IMR-90 (cell line): ENCODE measurements at regions not wholly inside any gene's neighbourhood (a gene's known extent, or its start where the extent isn't known, plus 50 kb on each side); places are given as distances from the start of the nearest gene placed in this dataset.

Experiments used
- ATAC-seq: fragments of 200-7000 bp; cut with Tn5 transposase; 2 replicates; pipeline ENCODE4 v1.9.1; 2020; ENCODE audit warnings: low read depth, mild to moderate bottlenecking, moderate library complexity
- BruUV-seq: library from RNA; stranded (reverse); fragments of 400-500 nt; replicated peaks from 2 replicates; lab custom pipeline; 2021; lab: Mats Ljungman, UMichigan
- CTCF ChIA-PET: fragments of 300-600 bp; formaldehyde crosslinking; extraction: SDS; loops from one replicate; lab custom pipeline; 2021; ENCODE audit warnings: antibody characterized with exemption; lab: Yijun Ruan, JAX
- POLR2A ChIA-PET: fragments of 300-600 bp; sonication (Branson Sonifier 250); formaldehyde crosslinking; loops from one replicate; lab custom pipeline; 2022; ENCODE audit warnings: antibody characterized with exemption; ENCODE audit not compliant: unreplicated experiment; lab: Charles Lee
- DNase-seq: peaks from one replicate; pipeline ENCODE4 v3.0.0; 2013
- H2AFZ ChIP-seq: replicated peaks from 2 replicates; pipeline ENCODE3; 2013; ENCODE audit warnings: low read length, mild to moderate bottlenecking; ENCODE audit not compliant: poor library complexity
- H2AK5ac ChIP-seq: 2 replicates; pipeline ENCODE4 v1.6.1; 2013; ENCODE audit warnings: low read depth, low read length, inconsistent platforms
- H2AK9ac ChIP-seq: replicated peaks from 2 replicates; pipeline ENCODE3; 2013; ENCODE audit warnings: mild to moderate bottlenecking, low read depth, low read length, moderate library complexity; ENCODE audit not compliant: poor library complexity
- H2BK120ac ChIP-seq: 2 replicates; pipeline ENCODE4 v1.6.1; 2013; ENCODE audit warnings: low read depth, low read length, inconsistent platforms
- H2BK15ac ChIP-seq: 3 replicates; pipeline ENCODE4 v1.6.1; 2013; ENCODE audit warnings: low read depth, low read length, inconsistent platforms
- H2BK20ac ChIP-seq: 2 replicates; pipeline ENCODE4 v1.6.1; 2013; ENCODE audit warnings: low read depth, mild to moderate bottlenecking, inconsistent platforms, low read length, moderate library complexity
- H2BK5ac ChIP-seq: 2 replicates; pipeline ENCODE4 v1.6.1; 2013; ENCODE audit warnings: mild to moderate bottlenecking, low read depth, low read length, inconsistent platforms; ENCODE audit not compliant: poor library complexity, severe bottlenecking
- H3K14ac ChIP-seq: replicated peaks from 2 replicates; pipeline ENCODE4 v1.6.1; 2013; ENCODE audit warnings: low read depth, low read length, inconsistent platforms
- H3K18ac ChIP-seq: 2 replicates; pipeline ENCODE4 v1.6.1; 2013; ENCODE audit warnings: low read depth, low read length, control low read depth
- H3K23ac ChIP-seq: 2 replicates; pipeline ENCODE4 v1.6.1; 2013; ENCODE audit warnings: low read depth, low read length, inconsistent platforms
- H3K27ac ChIP-seq: 2 replicates; pipeline ENCODE4 v1.5.1; 2013; ENCODE audit warnings: mild to moderate bottlenecking, control low read depth, low read length; ENCODE audit not compliant: insufficient read depth
- H3K27me3 ChIP-seq: 2 replicates; pipeline ENCODE4 v1.6.1; 2013; ENCODE audit warnings: low read length; ENCODE audit not compliant: control insufficient read depth, insufficient read depth
- H3K36me3 ChIP-seq: 2 replicates; pipeline ENCODE4 v1.6.1; 2013; ENCODE audit warnings: low read length, mixed read lengths; ENCODE audit not compliant: control insufficient read depth, insufficient read depth
- H3K4ac ChIP-seq: 2 replicates; pipeline ENCODE4 v1.6.1; 2013; ENCODE audit warnings: low read depth, low read length, inconsistent platforms
- H3K4me1 ChIP-seq: 2 replicates; pipeline ENCODE4 v1.6.1; 2013; ENCODE audit warnings: low read length, mixed read lengths; ENCODE audit not compliant: control insufficient read depth, insufficient read depth
- H3K4me2 ChIP-seq: 2 replicates; pipeline ENCODE4 v1.6.1; 2013; ENCODE audit warnings: low read depth, mild to moderate bottlenecking, control low read depth, low read length, moderate library complexity
- H3K4me3 ChIP-seq: 2 replicates; pipeline ENCODE4 v1.5.1; 2013; ENCODE audit warnings: low read depth, mild to moderate bottlenecking, control low read depth, low read length, moderate library complexity; ENCODE audit not compliant: insufficient read depth
- H3K56ac ChIP-seq: 2 replicates; pipeline ENCODE4 v1.6.1; 2013; ENCODE audit warnings: low read length, inconsistent platforms; ENCODE audit not compliant: insufficient read depth; ENCODE audit errors: extremely low read depth
- H3K79me1 ChIP-seq, 2 experiments: 2 replicates each; pipeline ENCODE4 v1.6.1; 2013; ENCODE audit warnings: low read length in 2 of 2, inconsistent platforms in 1 of 2, low read depth in 1 of 2
- H3K9ac ChIP-seq: 2 replicates; pipeline ENCODE4 v1.6.1; 2013; ENCODE audit warnings: low read depth, low read length, control low read depth
- H3K9me1 ChIP-seq: 2 replicates; pipeline ENCODE4 v1.6.1; 2013; ENCODE audit warnings: low read length, inconsistent platforms; ENCODE audit not compliant: insufficient read depth
- H3K9me3 ChIP-seq: 2 replicates; pipeline ENCODE4 v1.6.1; 2013; ENCODE audit warnings: low read length; ENCODE audit not compliant: control insufficient read depth, insufficient read depth
- H4K20me1 ChIP-seq: 2 replicates; pipeline ENCODE4 v1.6.1; 2013; ENCODE audit warnings: low read length, inconsistent platforms; ENCODE audit not compliant: insufficient read depth
- H4K5ac ChIP-seq: 2 replicates; pipeline ENCODE4 v1.6.1; 2013; ENCODE audit warnings: mild to moderate bottlenecking, low read depth, low read length, control low read depth
- H4K8ac ChIP-seq, 2 experiments: 2 replicates each; pipeline ENCODE4 v1.6.1; 2013; ENCODE audit warnings: low read depth in 2 of 2, low read length in 2 of 2, control low read depth in 1 of 2, inconsistent platforms in 1 of 2
- H4K91ac ChIP-seq: 2 replicates; pipeline ENCODE4 v1.6.1; 2013; ENCODE audit warnings: low read depth, low read length, inconsistent platforms; ENCODE audit not compliant: insufficient read depth
- CEBPB ChIP-seq: IDR thresholded peaks from 2 replicates; pipeline ENCODE4 v1.6.1; 2012; ENCODE audit warnings: low read depth, low read length, improper control_type of control experiment
- CHD1 ChIP-seq: IDR thresholded peaks from 2 replicates; pipeline ENCODE4 v1.6.1; 2012; ENCODE audit warnings: low read depth, low read length, improper control_type of control experiment
- RCOR1 ChIP-seq: IDR thresholded peaks from 2 replicates; pipeline ENCODE4 v1.6.1; 2012; ENCODE audit warnings: mild to moderate bottlenecking, low read length, improper control_type of control experiment; ENCODE audit not compliant: insufficient replicate concordance
- SMC3 ChIP-seq: fragments of 150-350 bp; IDR thresholded peaks from 2 replicates; pipeline ENCODE4 v1.6.1; 2016; ENCODE audit warnings: low read depth, mild to moderate bottlenecking, antibody characterized with exemption, low read length, moderate library complexity
- WGBS, 2 experiments: methylation state at CpG; one replicate each; pipeline versions ENCODE4 v1.1.5 to v1.1.7; 2013; ENCODE audit warnings: missing lambda C conversion rate in 2 of 2; ENCODE audit not compliant: insufficient read length in 1 of 2; ENCODE audit errors: extremely low coverage in 2 of 2; 5-methylcytosine and 5-hydroxymethylcytosine counted together
- dilution Hi-C: fragments of 300-500 bp; cut with HindIII; formaldehyde crosslinking; loops from one replicate; pipeline ENCODE4 v1.14.3; 2018; ENCODE audit warnings: low sequenced_read_pairs; ENCODE audit not compliant: unreplicated experiment
- in situ Hi-C: fragments of 300-500 bp; cut with MboI; formaldehyde crosslinking; loops from 3 replicates; pipeline ENCODE4 v1.14.3; 2019; ENCODE audit warnings: low sequenced_read_pairs, inconsistent platforms, mixed read lengths
- intact Hi-C: fragments of 100-400 bp; cut with micrococcal nuclease; formaldehyde crosslinking; loops from 2 replicates; pipeline ENCODE4 v1.10.0; 2022
- TF ChIP-seq, protein P1 (sequence below): fragments of 150-350 bp; IDR thresholded peaks from 2 replicates; pipeline ENCODE4 v1.6.1; 2016; ENCODE audit warnings: low read depth, mild to moderate bottlenecking, low read length, moderate library complexity, borderline replicate concordance

DNA sequence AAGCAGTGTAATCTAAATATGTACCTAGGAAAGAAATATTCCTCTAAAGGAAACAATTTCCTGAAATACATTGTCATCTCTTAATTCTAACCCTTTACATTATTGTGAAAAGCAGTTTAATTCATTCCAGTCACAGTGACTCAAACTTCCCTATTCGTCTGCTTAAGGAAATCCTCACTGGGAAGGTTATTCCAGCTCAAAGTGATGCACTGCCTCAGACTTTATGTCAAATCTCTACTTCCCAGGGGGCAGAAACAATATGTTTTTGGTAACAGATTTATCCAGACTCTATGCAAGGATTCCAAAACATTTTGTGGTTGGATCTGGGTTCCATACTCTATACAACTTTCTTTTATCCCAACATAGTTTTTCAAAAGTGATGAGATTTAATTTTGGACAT lies 145.2 kb downstream of the NTMT2 start:
- ATAC-seq, result no peak
- Histone ChIP-seq H2BK15ac (no peak overlapping the region), H3K56ac (no peak overlapping the region), H4K20me1 (no peaks in the 10 kb centered on the region), H3K36me3 (no peaks in the 10 kb centered on the region), H2BK20ac (no peak overlapping the region), H2BK120ac (no peak overlapping the region), H2AK5ac (no peak overlapping the region), H2AK9ac (no peak overlapping the region), H4K5ac (no peak overlapping the region), H3K9me1 (no peaks in the 10 kb centered on the region), H4K8ac (no peak overlapping the region), H3K9ac (no peak overlapping the region), H3K23ac (no peak overlapping the region), H3K79me1 (no peaks in the 10 kb centered on the region), H3K27me3 (no peaks in the 10 kb centered on the region), H3K4ac (no peak overlapping the region), H3K9me3 (no peaks in the 10 kb centered on the region), H4K91ac (no peak overlapping the region), H3K4me1 (0 out of 2 replicates have a peak, but pooled peaks cover 1% of the 10 kb centered on the region), H2BK5ac (no peak overlapping the region), H3K18ac (no peak overlapping the region), H3K14ac (no peak overlapping the region), H2AFZ (no peak overlapping the region), H3K4me3 (no peak overlapping the region), H3K4me2 (no peak overlapping the region), H3K27ac (no peak overlapping the region)
- intact Hi-C loops (no loop called here), dilution Hi-C loops (no loop called here), in situ Hi-C loops (no loop called here)
- TF ChIP-seq CEBPB (no peak), CHD1 (no peak), SMC3 (no peak), RCOR1 (no peak)
- TF ChIP-seq, protein P1, sequence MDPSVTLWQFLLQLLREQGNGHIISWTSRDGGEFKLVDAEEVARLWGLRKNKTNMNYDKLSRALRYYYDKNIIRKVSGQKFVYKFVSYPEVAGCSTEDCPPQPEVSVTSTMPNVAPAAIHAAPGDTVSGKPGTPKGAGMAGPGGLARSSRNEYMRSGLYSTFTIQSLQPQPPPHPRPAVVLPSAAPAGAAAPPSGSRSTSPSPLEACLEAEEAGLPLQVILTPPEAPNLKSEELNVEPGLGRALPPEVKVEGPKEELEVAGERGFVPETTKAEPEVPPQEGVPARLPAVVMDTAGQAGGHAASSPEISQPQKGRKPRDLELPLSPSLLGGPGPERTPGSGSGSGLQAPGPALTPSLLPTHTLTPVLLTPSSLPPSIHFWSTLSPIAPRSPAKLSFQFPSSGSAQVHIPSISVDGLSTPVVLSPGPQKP, result no peak
- POLR2A ChIA-PET, result no interaction called here
- no CpG with 5 or more reads among the region's 1 CpG for WGBS, 2 experiments
- CTCF ChIA-PET, result no interaction called here
- DNase-seq, result peak; percentile 46
- no TSS peak for BruUV-seq
